SH-SY5Y (cell line): ENCODE measurements at regions not wholly inside any gene's neighbourhood (a gene's known extent, or its start where the extent isn't known, plus 50 kb on each side); places are given as distances from the start of the nearest gene placed in this dataset.

Experiments
- GATA2 ChIP-seq: IDR thresholded peaks from 2 replicates; pipeline ENCODE4 v1.6.1; 2011; ENCODE audit warnings: mild to moderate bottlenecking, low read depth, low read length
- GATA3 ChIP-seq: IDR thresholded peaks from 2 replicates; pipeline ENCODE4 v1.6.1; 2011; ENCODE audit warnings: low read depth, mild to moderate bottlenecking, low read length, moderate library complexity

DNA sequence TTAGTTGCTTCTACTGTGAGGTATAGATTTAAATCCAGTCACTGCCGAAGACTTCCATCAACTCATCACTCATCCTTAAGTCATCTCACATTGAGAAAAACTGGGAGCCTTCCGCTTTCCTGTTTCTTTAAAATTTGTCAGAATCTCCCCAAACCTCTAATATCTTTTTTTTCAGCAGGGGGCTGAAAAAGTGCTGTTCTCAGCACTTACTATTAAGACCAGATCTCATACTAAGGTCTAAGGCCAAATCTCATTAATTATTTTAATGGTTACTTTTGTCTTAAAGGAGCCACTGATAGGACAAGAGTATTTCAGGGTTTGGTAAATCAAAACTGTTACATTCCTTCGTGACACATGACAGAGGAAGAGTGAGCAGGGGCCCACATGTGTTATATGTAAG, 134.6 kb upstream of the PRSS3 start:
- TF ChIP-seq GATA2 (no peak), GATA3 (no peak)
